H1 (cell line): ENCODE measurements at regions not wholly inside any gene's neighbourhood (a gene's known extent, or its start where the extent isn't known, plus 50 kb on each side); places are given as distances from the start of the nearest gene placed in this dataset.

Experiments used
- BRCA1 ChIP-seq: IDR thresholded peaks from 2 replicates; pipeline ENCODE4 v1.6.1; 2012; ENCODE audit warnings: low read depth, low read length, improper control_type of control experiment
- E2F6 ChIP-seq: IDR thresholded peaks from 2 replicates; pipeline ENCODE4 v1.6.1; 2012; ENCODE audit warnings: inconsistent platforms
- JUN ChIP-seq: IDR thresholded peaks from 2 replicates; pipeline ENCODE4 v1.6.1; 2011; ENCODE audit warnings: low read depth, mild to moderate bottlenecking, improper control_type of control experiment, low read length
- RBBP5 ChIP-seq: IDR thresholded peaks from 2 replicates; pipeline ENCODE4 v1.7.1; 2012; ENCODE audit warnings: low read depth, mild to moderate bottlenecking, inconsistent platforms, low read length, moderate library complexity, borderline replicate concordance

- TF ChIP-seq BRCA1 = no peak
- TF ChIP-seq JUN = no peak
- no peak for TF ChIP-seq RBBP5
- TF ChIP-seq E2F6 = no peak
Measured at GRCh38 chr3:191003742-191004141, 141.2 kb upstream of the GMNC start (continued).
